ENCODE measurements at regions not wholly inside any gene's neighbourhood (a gene's known extent, or its start where the extent isn't known, plus 50 kb on each side); places are given as distances from the start of the nearest gene placed in this dataset.

- DNase-seq: no peak
Observed at GRCh38 chr10:21002091-21002878, 105.2 kb upstream of the NEBL start.

- DNase-seq: no peak
Observed at GRCh38 chr10:20999699-21000098, 102.6 kb upstream of the NEBL start.

- no peak for DNase-seq
Observed at GRCh38 chr10:20998036-20998435, 100.9 kb upstream of the NEBL start.

- DNase-seq: no peak
Observed at GRCh38 chr10:20995123-20995987, 98.2 kb upstream of the NEBL start.

DNA sequence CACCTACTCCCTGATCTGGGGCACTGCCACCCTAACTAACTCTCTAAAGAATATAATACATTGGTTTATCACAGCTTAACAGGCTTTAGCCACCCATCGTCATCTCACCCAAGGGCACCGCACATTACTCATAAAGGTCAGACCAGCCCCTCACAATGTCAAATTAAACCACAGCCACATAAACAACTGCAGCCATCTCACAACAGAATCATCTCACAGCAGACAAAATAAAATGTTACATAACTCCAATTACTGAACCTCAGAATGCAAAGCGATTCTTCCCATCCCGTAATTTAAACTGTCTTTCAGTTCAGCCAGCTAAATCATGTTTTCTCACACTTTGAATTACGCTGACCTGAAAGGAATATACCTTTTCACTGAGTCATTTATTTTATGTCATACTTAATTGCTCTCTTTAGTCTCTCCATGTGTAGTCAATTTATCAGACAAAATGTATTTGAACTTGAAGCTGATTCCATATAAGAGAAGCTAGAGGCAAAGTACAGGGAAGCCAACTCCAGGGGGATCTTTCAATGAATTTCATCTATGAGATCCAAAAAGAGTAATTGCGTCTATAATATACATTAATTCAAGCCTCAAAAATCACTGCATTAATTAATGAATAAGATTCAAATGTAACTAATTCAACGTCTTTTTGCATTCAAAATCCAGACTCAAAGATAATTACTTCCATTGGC lies 96.9 kb upstream of the NEBL start:
- DNase-seq: no peak

- no peak for DNase-seq
Observed at GRCh38 chr10:20993389-20993788, 96.3 kb upstream of the NEBL start.

DNA sequence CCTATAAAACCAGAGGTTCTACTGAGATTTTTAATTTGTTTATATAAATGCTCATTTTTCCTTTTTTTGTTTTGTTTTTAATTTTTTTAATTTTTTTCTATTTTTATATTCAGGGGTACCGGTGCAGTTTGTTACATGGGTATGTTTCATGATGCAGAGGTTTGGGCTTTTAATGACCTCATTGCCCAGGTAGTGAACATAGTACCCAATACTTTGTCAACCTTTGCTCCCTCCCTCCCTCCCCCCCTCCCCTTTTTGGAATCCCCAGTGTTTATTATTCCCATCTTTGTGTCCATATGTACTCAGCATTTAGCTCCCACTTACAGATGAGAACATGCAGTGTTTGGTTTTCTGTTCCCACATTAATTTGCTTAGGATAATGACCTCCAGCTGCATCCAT lies 94.4 kb upstream of the NEBL start:
- no peak for DNase-seq

DNA sequence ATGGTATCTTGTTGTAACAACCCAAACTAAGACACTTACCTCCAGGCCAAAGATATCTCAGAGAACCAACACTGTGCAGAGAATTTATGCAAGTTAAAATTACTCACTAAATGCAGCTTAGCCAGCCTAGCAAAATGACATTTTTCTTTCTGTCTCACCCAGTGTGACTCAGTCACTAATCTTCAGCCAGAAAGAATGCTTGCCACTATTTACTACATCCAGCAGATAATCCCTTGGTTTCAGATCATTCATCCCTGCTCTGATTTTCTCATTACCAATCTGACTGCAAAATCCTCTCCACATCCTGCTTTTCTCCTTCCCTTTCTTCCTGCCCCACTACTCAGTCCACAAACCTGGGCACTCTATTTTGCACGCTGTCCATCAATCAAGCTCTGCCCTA lies 93.5 kb upstream of the NEBL start:
- no peak for DNase-seq

GRCh38 chr10:20988357-20988983 lies 91.4 kb upstream of the NEBL start:
- no peak for DNase-seq

DNA sequence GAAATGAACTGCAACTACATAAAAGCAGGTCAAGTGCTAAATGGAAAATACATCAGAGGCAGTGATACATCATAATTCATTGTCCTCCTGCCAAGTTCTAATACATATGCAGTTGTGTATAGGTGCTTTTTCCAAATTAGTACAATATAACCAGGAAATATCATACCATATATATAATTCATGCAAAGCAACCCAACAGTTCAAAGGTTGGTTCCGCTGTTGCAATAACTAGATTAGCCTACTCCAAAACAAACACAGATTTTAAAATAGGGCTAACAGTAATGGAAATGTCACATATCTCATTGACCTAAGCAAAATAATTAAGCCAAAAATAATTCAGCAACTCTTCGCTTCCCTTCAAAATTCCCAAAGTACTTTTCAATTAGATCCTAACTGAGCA lies 88.9 kb upstream of the NEBL start:
- DNase-seq: no peak

- no peak for DNase-seq
Observed at GRCh38 chr10:20984662-20985061, 87.6 kb upstream of the NEBL start.

- DNase-seq: no peak
Observed at GRCh38 chr10:20981419-20981953, 84.4 kb upstream of the NEBL start.

GRCh38 chr10:20978617-20979016 lies 81.5 kb upstream of the NEBL start:
- DNase-seq: no peak

- no peak for DNase-seq
Observed at GRCh38 chr10:20977300-20977699, 80.2 kb upstream of the NEBL start.

- DNase-seq: no peak
Observed at GRCh38 chr10:20976891-20977290, 79.8 kb upstream of the NEBL start.

DNA sequence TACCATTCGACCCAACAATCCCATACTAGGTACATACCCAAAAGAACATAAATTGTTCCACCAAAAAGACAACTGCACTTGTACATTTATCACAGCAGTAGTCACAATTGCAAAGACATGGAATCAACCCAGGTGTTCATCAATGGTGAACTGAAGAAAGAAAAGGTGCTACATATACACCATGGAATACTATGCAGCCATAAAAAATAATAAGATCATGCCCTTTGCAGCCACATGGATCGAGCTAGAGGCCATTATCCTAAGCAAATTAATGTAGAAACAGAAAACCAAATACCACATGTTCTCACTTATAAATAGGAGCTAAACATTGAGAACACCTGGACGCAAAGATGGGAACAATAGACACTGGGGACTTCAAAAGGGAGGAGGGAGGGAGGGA lies 79.3 kb upstream of the NEBL start:
- DNase-seq: no peak

DNA sequence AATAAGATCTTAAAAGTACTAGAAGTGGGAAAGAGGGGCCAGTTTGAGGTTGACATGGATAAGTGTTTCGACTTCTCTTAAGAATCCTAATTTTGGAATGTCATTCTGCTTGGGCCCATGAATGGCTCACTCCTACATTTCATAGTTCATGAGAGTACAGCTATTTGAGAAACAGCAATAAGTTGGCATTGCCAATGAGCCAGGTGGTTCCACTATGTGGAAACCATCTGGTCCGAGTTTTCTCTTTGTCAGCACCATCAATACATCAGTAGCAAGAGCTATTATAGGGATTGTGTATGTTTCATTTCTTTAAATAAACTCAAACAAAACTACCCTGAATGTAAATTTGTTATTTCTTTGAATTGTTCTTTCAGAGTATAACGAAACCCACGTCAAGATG lies 78.1 kb upstream of the NEBL start:
- DNase-seq: no peak

DNA sequence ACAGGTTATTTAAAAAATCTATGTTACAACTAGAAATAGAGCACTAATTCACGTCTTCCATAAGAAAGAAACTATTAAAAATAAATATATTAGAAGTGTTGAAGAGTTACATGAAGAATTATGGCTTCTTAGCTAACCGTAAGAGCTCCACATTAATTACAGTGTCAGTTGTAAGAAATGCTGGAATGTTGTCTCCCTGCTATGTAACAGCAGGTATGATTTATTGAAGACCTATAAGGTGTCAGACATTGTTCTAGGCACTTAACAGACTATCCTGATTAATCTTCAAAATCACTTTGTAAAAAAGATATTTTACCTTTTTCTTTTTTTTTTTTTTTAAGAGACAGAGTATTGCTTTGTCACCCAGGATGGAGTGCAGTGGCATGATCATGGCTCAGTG lies 75.8 kb upstream of the NEBL start:
- no peak for DNase-seq

DNA sequence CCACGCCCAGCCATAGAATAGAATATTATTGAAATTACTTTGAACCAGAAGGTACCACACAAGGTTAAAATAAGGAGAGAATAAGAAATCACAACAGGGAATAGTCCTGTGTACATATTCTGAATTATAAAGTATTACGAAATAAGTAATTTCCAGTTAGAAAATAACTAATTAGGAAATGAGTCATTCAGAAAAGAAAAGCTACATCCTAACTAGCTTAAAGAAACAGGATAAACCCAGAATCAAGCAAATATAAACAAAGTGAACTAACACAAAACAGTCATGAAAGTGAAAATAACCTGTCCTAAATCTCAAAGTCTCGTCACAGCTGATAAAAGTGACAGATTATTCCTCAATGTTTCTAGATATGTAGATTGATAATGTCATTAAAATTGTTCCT lies 74.8 kb upstream of the NEBL start:
- no peak for DNase-seq

DNA sequence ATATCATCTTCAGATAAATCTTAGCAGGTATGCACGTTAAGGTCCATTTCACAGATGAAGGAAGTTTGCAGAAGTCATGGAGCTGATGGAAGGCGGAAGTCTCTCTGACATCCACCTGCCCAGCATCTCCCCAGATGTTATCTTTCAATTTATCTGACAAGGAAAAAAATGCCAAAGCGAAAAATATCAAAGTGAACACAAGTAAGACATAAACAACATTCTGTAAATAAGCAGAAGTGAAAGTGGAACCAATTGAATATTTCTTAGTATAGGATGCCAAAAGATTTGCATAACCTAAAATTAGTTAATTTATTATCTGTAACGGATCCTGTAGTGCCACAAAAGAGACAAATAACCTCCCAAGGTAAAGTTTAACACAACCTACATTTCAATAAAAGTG lies 73.6 kb upstream of the NEBL start:
- no peak for DNase-seq

GRCh38 chr10:20970044-20970443 lies 72.9 kb upstream of the NEBL start:
- no peak for DNase-seq

- DNase-seq: no peak
Observed at GRCh38 chr10:20966426-20966825, 69.3 kb upstream of the NEBL start.

Measured in stimulated activated naive CD4-positive, alpha-beta T cell (primary cell).